AG09319 (cell line): ENCODE measurements at regions not wholly inside any gene's neighbourhood (a gene's known extent, or its start where the extent isn't known, plus 50 kb on each side); places are given as distances from the start of the nearest gene placed in this dataset.

ENCODE experiments used
- DNase-seq: peaks from one replicate; pipeline ENCODE4 v3.0.0-alpha.2; 2010; ENCODE audit warnings: low read depth; ENCODE audit errors: extremely low read depth
- TF ChIP-seq, protein P1 (sequence below): IDR thresholded peaks from 2 replicates; pipeline ENCODE4 v1.5.1; 2011; ENCODE audit warnings: low read depth, mild to moderate bottlenecking, inconsistent platforms, low read length, moderate library complexity

DNA sequence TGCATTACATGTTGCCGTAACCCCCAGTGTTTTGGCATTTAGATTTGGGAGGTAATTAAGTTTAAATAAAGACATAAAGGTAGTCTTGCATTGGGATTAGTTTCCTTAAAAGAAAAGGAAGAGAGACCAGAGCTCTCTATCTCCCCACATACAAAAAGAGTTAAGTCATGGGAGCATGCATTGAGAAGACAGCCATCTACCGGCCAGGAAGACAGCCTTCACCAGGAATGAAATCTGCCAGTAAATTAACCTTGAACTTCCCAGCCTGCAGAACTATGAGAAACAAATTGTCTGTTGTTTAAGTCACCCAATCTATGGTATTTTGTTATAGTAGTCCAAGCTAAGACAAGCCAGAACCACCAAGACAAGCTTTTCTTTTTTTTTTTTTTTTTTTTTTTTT is 567.0 kb upstream of the CDH18 start:
- no peak for DNase-seq
- TF ChIP-seq, protein P1, sequence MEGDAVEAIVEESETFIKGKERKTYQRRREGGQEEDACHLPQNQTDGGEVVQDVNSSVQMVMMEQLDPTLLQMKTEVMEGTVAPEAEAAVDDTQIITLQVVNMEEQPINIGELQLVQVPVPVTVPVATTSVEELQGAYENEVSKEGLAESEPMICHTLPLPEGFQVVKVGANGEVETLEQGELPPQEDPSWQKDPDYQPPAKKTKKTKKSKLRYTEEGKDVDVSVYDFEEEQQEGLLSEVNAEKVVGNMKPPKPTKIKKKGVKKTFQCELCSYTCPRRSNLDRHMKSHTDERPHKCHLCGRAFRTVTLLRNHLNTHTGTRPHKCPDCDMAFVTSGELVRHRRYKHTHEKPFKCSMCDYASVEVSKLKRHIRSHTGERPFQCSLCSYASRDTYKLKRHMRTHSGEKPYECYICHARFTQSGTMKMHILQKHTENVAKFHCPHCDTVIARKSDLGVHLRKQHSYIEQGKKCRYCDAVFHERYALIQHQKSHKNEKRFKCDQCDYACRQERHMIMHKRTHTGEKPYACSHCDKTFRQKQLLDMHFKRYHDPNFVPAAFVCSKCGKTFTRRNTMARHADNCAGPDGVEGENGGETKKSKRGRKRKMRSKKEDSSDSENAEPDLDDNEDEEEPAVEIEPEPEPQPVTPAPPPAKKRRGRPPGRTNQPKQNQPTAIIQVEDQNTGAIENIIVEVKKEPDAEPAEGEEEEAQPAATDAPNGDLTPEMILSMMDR: no peak

DNA sequence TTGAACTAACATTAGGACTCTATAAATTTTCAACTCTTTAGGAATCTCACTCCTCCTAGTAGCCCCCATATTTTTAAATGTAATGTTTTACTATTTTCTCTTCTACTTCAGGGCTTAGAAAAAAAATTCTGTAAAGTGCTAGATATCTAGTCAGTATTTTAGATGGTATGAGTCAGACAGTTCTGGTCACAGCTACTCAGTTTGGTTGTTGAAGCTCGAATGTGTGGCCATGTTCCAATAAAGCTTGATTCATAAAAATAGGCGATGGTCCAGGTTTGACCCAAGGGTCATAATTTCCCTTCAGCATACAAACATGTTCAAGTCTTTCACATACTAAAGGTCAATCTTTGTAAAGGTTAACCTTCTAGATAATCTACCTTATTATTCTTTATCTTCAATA is 566.0 kb upstream of the CDH18 start:
- TF ChIP-seq, protein P1: no peak
- DNase-seq: no peak

DNA sequence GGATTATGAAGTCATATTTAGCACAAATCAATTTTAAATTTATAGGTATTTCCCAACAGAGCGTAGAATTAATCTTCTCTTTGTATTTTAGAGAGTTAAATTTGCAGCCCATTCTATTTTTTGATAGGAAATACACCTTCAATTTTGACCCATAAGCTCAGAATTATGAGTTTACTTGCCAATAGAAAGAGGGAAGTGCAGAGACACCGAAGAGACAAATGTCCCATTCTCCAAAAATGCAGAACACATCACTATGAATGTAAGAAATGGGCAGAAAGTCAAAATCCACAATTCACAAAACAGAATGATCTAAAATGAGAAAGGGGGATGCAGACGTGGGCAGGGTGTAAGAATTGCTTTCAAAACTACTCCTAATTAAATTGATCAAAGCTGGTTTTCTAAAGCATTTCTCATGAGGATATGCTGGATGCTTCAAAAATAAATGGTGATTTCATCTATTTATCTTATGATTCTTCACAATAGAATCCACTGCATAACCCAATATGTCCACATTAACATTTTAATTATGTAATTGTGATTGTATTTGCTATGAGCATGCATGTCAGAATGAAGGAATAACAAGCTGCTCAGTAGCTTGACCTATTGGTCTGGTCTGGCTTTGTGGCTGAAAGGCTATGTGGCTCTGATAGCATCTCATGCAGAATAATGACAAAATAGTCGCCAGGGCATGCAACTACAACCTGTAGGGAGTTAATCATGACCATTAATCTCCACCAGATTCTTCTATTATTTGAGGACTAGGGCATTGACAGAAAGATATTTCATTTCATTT is 550.1 kb upstream of the CDH18 start:
- TF ChIP-seq, protein P1: no peak
- no peak for DNase-seq

DNA sequence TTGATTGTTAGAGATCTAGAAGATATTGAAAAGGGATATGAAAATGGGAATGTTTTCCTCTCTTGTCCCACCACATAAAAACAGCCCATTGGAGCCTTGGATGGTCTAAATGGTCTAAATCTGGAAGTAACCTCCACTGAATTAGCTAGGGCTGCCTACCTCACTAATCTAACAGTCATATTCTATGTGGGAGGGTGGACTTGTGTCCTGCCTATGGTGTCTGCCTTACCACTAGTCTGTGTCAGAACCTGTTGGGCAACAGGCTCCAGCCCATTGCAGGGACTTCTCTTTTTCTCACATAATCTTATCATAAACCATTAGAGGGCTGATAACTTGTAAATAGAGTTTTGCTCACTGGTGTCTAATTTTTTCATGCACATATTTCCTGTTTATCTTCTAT is 548.8 kb upstream of the CDH18 start:
- DNase-seq: no peak
- TF ChIP-seq, protein P1: no peak

DNA sequence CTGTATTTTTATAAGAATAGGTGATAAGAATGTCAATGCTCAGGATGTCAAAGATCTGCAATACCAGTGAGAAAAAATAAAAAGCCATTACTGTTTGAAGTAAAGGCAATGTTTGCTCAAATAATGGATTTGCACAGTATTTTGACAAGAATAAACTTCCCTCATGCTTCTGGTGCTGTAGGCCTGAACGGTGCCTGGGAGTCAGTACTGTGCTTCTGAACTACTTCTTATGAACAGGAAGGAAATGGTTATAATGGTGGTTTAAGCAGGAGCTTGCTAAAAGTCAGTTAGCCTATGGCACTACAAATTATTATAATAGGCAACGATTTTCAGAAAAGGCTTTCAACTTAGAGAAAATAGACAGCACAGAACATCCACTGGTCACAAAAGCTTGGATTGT is 548.3 kb upstream of the CDH18 start:
- TF ChIP-seq, protein P1: no peak
- no peak for DNase-seq

DNA sequence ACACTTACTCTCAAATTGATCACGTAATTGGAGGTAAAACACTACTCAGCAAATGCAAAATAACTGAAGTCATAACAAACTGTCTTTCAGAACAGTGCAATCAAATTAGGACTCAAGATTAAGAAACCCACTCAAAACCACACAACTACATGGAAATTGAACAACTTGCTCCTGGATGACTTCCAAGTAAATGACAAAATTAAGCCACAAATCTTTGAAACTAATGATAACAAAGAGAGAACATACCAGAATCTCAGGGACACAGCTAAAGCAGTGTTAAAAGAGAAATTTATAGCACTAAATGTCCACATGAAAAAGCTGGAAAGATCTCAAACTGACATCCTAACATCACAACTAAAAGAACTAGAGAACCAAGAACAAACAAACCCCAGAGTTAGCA is 540.5 kb upstream of the CDH18 start:
- TF ChIP-seq, protein P1: no peak
- DNase-seq: no peak

DNA sequence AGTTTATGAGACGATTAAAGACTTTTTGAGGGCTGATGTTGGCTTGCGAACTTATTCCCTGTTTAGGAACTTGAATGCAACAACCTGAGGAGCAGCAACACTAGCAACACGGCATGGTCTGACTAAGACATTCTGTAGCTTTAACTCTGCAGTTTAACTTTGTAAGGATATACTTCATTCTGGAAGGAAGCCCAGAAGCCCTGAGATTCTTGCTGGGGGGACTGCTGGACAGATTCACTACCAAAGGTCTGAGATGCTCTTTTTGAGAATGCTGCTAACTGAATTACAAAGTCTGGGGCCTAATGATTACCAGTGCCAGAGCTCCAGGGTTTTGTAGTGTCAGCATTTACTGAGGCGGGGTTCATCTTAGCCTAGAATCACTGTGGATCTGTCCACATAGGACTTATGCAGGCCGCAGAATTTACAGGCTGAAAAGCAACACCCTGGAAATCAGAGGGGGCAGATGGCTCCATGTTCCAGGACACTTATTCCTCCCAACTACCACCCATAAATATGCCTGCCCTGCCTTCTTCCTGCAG is 537.1 kb upstream of the CDH18 start:
- DNase-seq: no peak
- TF ChIP-seq, protein P1: no peak
